Fibroblast of pulmonary artery (primary cell): ENCODE measurements at regions not wholly inside any gene's neighbourhood (a gene's known extent, or its start where the extent isn't known, plus 50 kb on each side); places are given as distances from the start of the nearest gene placed in this dataset.

ENCODE experiments used
- DNase-seq: peaks from one replicate; pipeline ENCODE4 v3.0.0-alpha.2; 2010; ENCODE audit warnings: low read depth
- H3K4me3 ChIP-seq: replicated peaks from 2 replicates; pipeline ENCODE4 v1.5.1; 2011; ENCODE audit warnings: low read depth, mild to moderate bottlenecking, control low read depth, low read length, moderate library complexity
- CTCF ChIP-seq: IDR thresholded peaks from 2 replicates; pipeline ENCODE4 v1.5.1; 2011; ENCODE audit warnings: mild to moderate bottlenecking, control low read depth, low read length, inconsistent platforms; ENCODE audit errors: missing control alignments

- H3K4me3 ChIP-seq: no peak overlapping the region
- no peak for TF ChIP-seq CTCF
- DNase-seq: peak; percentile 5
These were observed 388.8 kb downstream of the THBS2 start for GRCh38 chr6:168864541-168865460.

- TF ChIP-seq CTCF: no peak
- H3K4me3 ChIP-seq: no peak overlapping the region
- DNase-seq: no peak
These were observed 390.2 kb downstream of the THBS2 start for GRCh38 chr6:168863467-168863866.

GRCh38 chr6:168862346-168862980 is 391.2 kb downstream of the THBS2 start:
- no peak for TF ChIP-seq CTCF
- DNase-seq: no peak
- H3K4me3 ChIP-seq: no peak overlapping the region

GRCh38 chr6:168860987-168861386 is 392.7 kb downstream of the THBS2 start:
- no peak overlapping the region for H3K4me3 ChIP-seq
- TF ChIP-seq CTCF: no peak

GRCh38 chr6:168860341-168860740 is 393.3 kb downstream of the THBS2 start:
- no peak for TF ChIP-seq CTCF
- no peak for DNase-seq
- no peak overlapping the region for H3K4me3 ChIP-seq

More at GRCh38 chr6:168860987-168861386, 392.7 kb downstream of the THBS2 start:
- DNase-seq: no peak

- no peak overlapping the region for H3K4me3 ChIP-seq
- no peak for TF ChIP-seq CTCF
- no peak for DNase-seq
These were observed 394.7 kb downstream of the THBS2 start for GRCh38 chr6:168858926-168859325.
